Caco-2 (cell line): ENCODE measurements at regions not wholly inside any gene's neighbourhood (a gene's known extent, or its start where the extent isn't known, plus 50 kb on each side); places are given as distances from the start of the nearest gene placed in this dataset.

Experiments used
- BruUV-seq: library from RNA; stranded (reverse); fragments of 400-500 nt; replicated peaks from 2 replicates; lab custom pipeline; 2021; lab: Mats Ljungman, UMichigan
- CTCF ChIA-PET: fragments of 300-600 bp; sonication (Branson Sonifier 250); formaldehyde crosslinking; loops from one replicate; lab custom pipeline; 2022; ENCODE audit warnings: antibody characterized with exemption; lab: Charles Lee
- POLR2A ChIA-PET: fragments of 300-600 bp; sonication (Branson Sonifier 250); formaldehyde crosslinking; loops from one replicate; lab custom pipeline; 2022; ENCODE audit warnings: antibody characterized with exemption; lab: Charles Lee
- DNase-seq, 2 experiments: peaks; one replicate each; pipeline versions ENCODE4 v3.0.0 to v3.0.0-alpha.2; 2020 to 2022
- H3K27me3 ChIP-seq: replicated peaks from 2 replicates; pipeline ENCODE4 v1.6.0; 2011; ENCODE audit warnings: low read length; ENCODE audit not compliant: control insufficient read depth, insufficient read depth
- H3K36me3 ChIP-seq: 2 replicates; pipeline ENCODE4 v1.5.1; 2011; ENCODE audit warnings: low read length; ENCODE audit not compliant: control insufficient read depth, insufficient read depth
- H3K4me1 ChIP-seq: fragments of 250-450 bp; sonication (Bioruptor Pico); 2 replicates; pipeline ENCODE4 v1.5.1; 2020; ENCODE audit warnings: mild to moderate bottlenecking
- H3K4me3 ChIP-seq: 2 replicates; pipeline ENCODE4 v1.5.1; 2011; ENCODE audit warnings: low read depth, mild to moderate bottlenecking, control low read depth, low read length
- H3K9me3 ChIP-seq: fragments of 250-450 bp; sonication (Bioruptor Pico); 2 replicates; pipeline ENCODE4 v1.5.1; 2020; ENCODE audit warnings: mild to moderate bottlenecking, moderate library complexity
- H3K27ac Mint-ChIP-seq: one replicate; pipeline ENCODE4 v1.8.0; 2022; ENCODE audit warnings: mixed read lengths; ENCODE audit not compliant: unreplicated experiment
- H3K27me3 Mint-ChIP-seq: one replicate; pipeline ENCODE4 v1.8.0; 2022; ENCODE audit warnings: mixed read lengths; ENCODE audit not compliant: insufficient read depth, unreplicated experiment
- H3K36me3 Mint-ChIP-seq: one replicate; pipeline ENCODE4 v1.8.0; 2022; ENCODE audit warnings: mild to moderate bottlenecking, mixed read lengths; ENCODE audit not compliant: insufficient read depth, unreplicated experiment
- H3K4me1 Mint-ChIP-seq: one replicate; pipeline ENCODE4 v1.8.0; 2022; ENCODE audit warnings: low read depth, mixed read lengths; ENCODE audit not compliant: unreplicated experiment
- H3K4me3 Mint-ChIP-seq: one replicate; pipeline ENCODE4 v1.8.0; 2022; ENCODE audit warnings: mild to moderate bottlenecking, moderate library complexity, mixed read lengths; ENCODE audit not compliant: unreplicated experiment
- H3K9me3 Mint-ChIP-seq: one replicate; pipeline ENCODE4 v1.8.0; 2022; ENCODE audit warnings: mixed read lengths; ENCODE audit not compliant: unreplicated experiment
- intact Hi-C: fragments of 100-400 bp; cut with micrococcal nuclease; formaldehyde crosslinking; loops from one replicate; pipeline ENCODE4 v1.10.0; 2022; ENCODE audit not compliant: unreplicated experiment
- TF ChIP-seq, protein P1 (sequence below), 2 experiments: fragments of 200-600 bp in 1 of 2; IDR thresholded peaks; 1 replicate in 1 of 2; 2 replicates in 1 of 2; pipeline versions ENCODE4 v1.5.1 to v1.8.0; 2011 to 2022; ENCODE audit warnings: antibody characterized with exemption in 1 of 2, control low read depth in 1 of 2, inconsistent platforms in 1 of 2, low read depth in 1 of 2, low read length in 1 of 2, mild to moderate bottlenecking in 1 of 2, moderate library complexity in 1 of 2; ENCODE audit not compliant: insufficient read depth in 1 of 2, severe bottlenecking in 1 of 2, unreplicated experiment in 1 of 2

DNA sequence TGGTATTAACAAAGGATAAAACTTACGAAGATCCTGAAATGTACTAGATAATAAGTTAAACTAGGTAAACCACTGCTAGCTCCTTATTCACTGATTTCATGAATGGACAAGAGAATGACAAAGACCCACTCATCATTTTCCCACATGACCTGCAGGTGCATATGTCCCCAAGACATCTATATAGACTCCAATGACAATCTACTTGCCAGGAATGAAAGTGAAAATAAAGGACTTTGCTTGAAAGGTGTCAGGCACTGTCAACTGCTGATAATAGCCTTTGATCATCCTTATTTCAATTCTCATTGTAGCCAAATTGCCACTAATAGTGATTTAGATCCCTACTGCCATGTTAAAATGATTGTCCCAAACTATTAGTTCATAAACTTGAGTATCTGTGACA lies 321.8 kb downstream of the HACE1 start:
- CTCF ChIA-PET: no interaction called here
- POLR2A ChIA-PET: no interaction called here

DNA sequence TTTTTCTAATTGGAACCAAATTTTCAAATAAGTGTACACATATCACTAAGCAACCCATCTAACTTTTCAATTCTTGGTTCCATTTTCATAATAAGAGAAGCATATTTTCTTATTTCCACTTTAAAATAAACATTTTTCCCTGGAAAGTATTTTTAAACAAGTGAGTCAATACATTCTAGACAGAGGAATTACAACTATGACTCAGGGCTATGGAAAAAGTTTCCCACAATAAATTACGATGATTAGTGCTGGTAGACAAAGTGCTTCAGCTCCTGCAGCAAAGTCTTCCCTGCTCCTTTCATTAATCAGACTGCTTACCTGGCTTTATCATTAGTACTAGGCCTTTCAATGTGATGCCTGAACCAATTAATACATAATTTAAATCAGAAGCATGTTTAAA lies 322.5 kb downstream of the HACE1 start:
- intact Hi-C loops: no loop called here
- H3K4me3 ChIP-seq: no peak overlapping the region
- TF ChIP-seq, protein P1, sequence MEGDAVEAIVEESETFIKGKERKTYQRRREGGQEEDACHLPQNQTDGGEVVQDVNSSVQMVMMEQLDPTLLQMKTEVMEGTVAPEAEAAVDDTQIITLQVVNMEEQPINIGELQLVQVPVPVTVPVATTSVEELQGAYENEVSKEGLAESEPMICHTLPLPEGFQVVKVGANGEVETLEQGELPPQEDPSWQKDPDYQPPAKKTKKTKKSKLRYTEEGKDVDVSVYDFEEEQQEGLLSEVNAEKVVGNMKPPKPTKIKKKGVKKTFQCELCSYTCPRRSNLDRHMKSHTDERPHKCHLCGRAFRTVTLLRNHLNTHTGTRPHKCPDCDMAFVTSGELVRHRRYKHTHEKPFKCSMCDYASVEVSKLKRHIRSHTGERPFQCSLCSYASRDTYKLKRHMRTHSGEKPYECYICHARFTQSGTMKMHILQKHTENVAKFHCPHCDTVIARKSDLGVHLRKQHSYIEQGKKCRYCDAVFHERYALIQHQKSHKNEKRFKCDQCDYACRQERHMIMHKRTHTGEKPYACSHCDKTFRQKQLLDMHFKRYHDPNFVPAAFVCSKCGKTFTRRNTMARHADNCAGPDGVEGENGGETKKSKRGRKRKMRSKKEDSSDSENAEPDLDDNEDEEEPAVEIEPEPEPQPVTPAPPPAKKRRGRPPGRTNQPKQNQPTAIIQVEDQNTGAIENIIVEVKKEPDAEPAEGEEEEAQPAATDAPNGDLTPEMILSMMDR (IDR thresholded peaks at IDR 0.05; ENCODE audit: insufficient read depth in 1 of 2, low read depth in 1 of 2, low read length in 1 of 2, severe bottlenecking in 1 of 2, unreplicated experiment in 1 of 2): no peak
- CTCF ChIA-PET: no interaction called here
- Mint-ChIP-seq H3K27me3 (no peaks in the 10 kb centered on the region), H3K36me3 (no peaks in the 10 kb centered on the region), H3K9me3 (no peaks in the 10 kb centered on the region), H3K27ac (no peak overlapping the region), H3K4me3 (no peak overlapping the region), H3K4me1 (no peaks in the 10 kb centered on the region)
- no peaks in the 10 kb centered on the region for H3K36me3 ChIP-seq
- no peaks in the 10 kb centered on the region for H3K9me3 ChIP-seq
- POLR2A ChIA-PET: no interaction called here
- no TSS peak for BruUV-seq
- no peaks in the 10 kb centered on the region for H3K27me3 ChIP-seq
- no peaks in the 10 kb centered on the region for H3K4me1 ChIP-seq
- no peak for DNase-seq

More for the DNA sequence above, 321.8 kb downstream of the HACE1 start:
- no peak overlapping the region for H3K27ac Mint-ChIP-seq
- Histone ChIP-seq H3K27me3 (no peaks in the 10 kb centered on the region), H3K4me1 (no peaks in the 10 kb centered on the region), H3K9me3 (no peaks in the 10 kb centered on the region), H3K4me3 (no peak overlapping the region), H3K36me3 (no peaks in the 10 kb centered on the region)
- no peaks in the 10 kb centered on the region for H3K36me3 Mint-ChIP-seq
- no peaks in the 10 kb centered on the region for H3K4me1 Mint-ChIP-seq
- no peaks in the 10 kb centered on the region for H3K27me3 Mint-ChIP-seq
- BruUV-seq: no TSS peak
- no peak overlapping the region for H3K4me3 Mint-ChIP-seq
- H3K9me3 Mint-ChIP-seq: no peaks in the 10 kb centered on the region
- intact Hi-C loops: no loop called here
- TF ChIP-seq, protein P1 (IDR thresholded peaks at IDR 0.05; ENCODE audit: insufficient read depth in 1 of 2, low read depth in 1 of 2, low read length in 1 of 2, severe bottlenecking in 1 of 2, unreplicated experiment in 1 of 2): no peak
- DNase-seq: no peak

DNA sequence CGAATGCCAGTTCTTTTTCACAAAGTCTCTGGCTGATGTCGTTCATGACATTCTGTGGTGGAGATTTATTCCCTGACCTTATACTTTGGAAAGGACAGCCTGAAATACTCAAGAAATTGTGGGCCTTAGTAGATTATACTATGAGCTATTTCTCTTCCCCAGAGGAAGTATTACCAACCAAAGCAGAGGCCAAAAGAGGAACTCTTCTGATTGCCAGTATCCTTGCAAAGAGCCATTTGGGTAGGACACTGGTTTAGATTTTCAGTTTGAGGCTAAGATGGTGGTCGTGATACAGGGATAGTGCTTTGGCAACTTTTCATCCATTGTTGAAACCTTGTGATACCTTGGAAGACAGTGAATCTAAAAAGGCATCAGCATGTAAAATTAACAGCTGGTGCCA lies 327.3 kb downstream of the HACE1 start:
- ChIA-PET POLR2A (no interaction called here), CTCF (no interaction called here)
- TF ChIP-seq, protein P1 (IDR thresholded peaks at IDR 0.05; ENCODE audit: insufficient read depth in 1 of 2, low read depth in 1 of 2, low read length in 1 of 2, severe bottlenecking in 1 of 2, unreplicated experiment in 1 of 2): no peak
- no peak overlapping the region for H3K4me3 ChIP-seq
- H3K9me3 ChIP-seq: no peaks in the 10 kb centered on the region
- peaks cover 14% of the 10 kb centered on the region for H3K9me3 Mint-ChIP-seq
- no peaks in the 10 kb centered on the region for H3K27me3 Mint-ChIP-seq
- DNase-seq: no peak
- H3K27me3 ChIP-seq: no peaks in the 10 kb centered on the region
- peaks cover 12% of the 10 kb centered on the region for H3K4me1 Mint-ChIP-seq
- no TSS peak for BruUV-seq
- intact Hi-C loops: no loop called here
- H3K36me3 Mint-ChIP-seq: no peaks in the 10 kb centered on the region
- H3K4me1 ChIP-seq: no peaks in the 10 kb centered on the region
- H3K4me3 Mint-ChIP-seq: no peak overlapping the region
- no peak overlapping the region for H3K27ac Mint-ChIP-seq
- no peaks in the 10 kb centered on the region for H3K36me3 ChIP-seq
